Heart left ventricle (tissue), 16 donors: ENCODE measurements at regions not wholly inside any gene's neighbourhood (a gene's known extent, or its start where the extent isn't known, plus 50 kb on each side); places are given as distances from the start of the nearest gene placed in this dataset.

Experiments
- ATAC-seq, 4 donors: fragments of 200-7000 bp; cut with Tn5 transposase; one replicate each; pipeline ENCODE4 v1.9.1; 2020 to 2022; ENCODE audit warnings: moderate library complexity in 4 of 4, mild to moderate bottlenecking in 3 of 4, moderate number of reproducible peaks in 1 of 4
- DNase-seq, 5 donors: peaks; one replicate each; pipeline ENCODE4 v3.0.0-alpha.2; 2020
- H3K27ac ChIP-seq, 12 donors: fragments of 200-600 bp; sonication (generic) in 4 of 12; one replicate each; pipeline versions ENCODE4 v1.5.0 to v1.8.0; 2016 to 2022; ENCODE audit warnings: mild to moderate bottlenecking in 2 of 12
- H3K27me3 ChIP-seq, 9 donors: fragments of 200-600 bp; sonication (generic) in 2 of 9; one replicate each; pipeline versions ENCODE4 v1.5.1 to v1.8.0; 2016 to 2022; ENCODE audit warnings: mild to moderate bottlenecking in 3 of 9
- H3K36me3 ChIP-seq, 9 donors: fragments of 200-600 bp; sonication (generic) in 2 of 9; one replicate each; pipeline versions ENCODE4 v1.5.0 to v1.8.0; 2018 to 2022; ENCODE audit warnings: mild to moderate bottlenecking in 2 of 9
- H3K4me1 ChIP-seq, 12 donors: fragments of 200-600 bp; sonication (generic) in 4 of 12; one replicate each; pipeline versions ENCODE4 v1.5.0 to v1.8.0; 2016 to 2022; ENCODE audit warnings: mild to moderate bottlenecking in 3 of 12
- H3K4me3 ChIP-seq, 12 donors: fragments of 200-600 bp; sonication (generic) in 4 of 12; one replicate each; pipeline versions ENCODE4 v1.5.0 to v1.8.0; 2017 to 2022; ENCODE audit warnings: mild to moderate bottlenecking in 9 of 12, moderate library complexity in 4 of 12
- H3K9me3 ChIP-seq, 12 donors: fragments of 200-600 bp; sonication (generic) in 4 of 12; one replicate each; pipeline versions ENCODE4 v1.5.0 to v1.8.0; 2016 to 2022; ENCODE audit warnings: mild to moderate bottlenecking in 1 of 12
- POLR2A ChIP-seq, 2 donors: fragments of 450-650 bp; IDR thresholded peaks; one replicate each; pipeline ENCODE4 v1.6.1; 2017; ENCODE audit warnings: antibody characterized with exemption in 2 of 2, mild to moderate bottlenecking in 2 of 2, moderate library complexity in 2 of 2
- WGBS, 4 donors: extraction: QIAGEN DNeasy Blood & Tissue Kit in 2 of 4; methylation state at CpG; one replicate each; pipeline versions ENCODE4 v1.1.5 to v1.1.7; 2013 to 2018; 5-methylcytosine and 5-hydroxymethylcytosine counted together
- intact Hi-C, 10 donors: fragments of 100-400 bp; cut with DNase I; formaldehyde crosslinking; loops; one replicate each; pipeline versions ENCODE4 v1.11.1 to v1.14.2; 2022
- TF ChIP-seq, protein P1 (sequence below), 12 donors: fragments of 200-600 bp; sonication (generic) in 4 of 12; IDR thresholded peaks; one replicate each; pipeline versions ENCODE4 v1.5.0 to v1.8.0; 2018 to 2022; ENCODE audit warnings: antibody characterized with exemption in 12 of 12, mild to moderate bottlenecking in 5 of 12
- donor health status: ischemic (EF 13 %, LVEDD 7.1; RV severe dilation, severe dysfunction).
- donor health status: healthy with polysubstance abuse.
- donor health status: DM: no; HTN: yes; CAD: no.
- donor health status: DM: no; HTN: no; CAD: no.
- donor health status: ischemic (EF 25% LVEDD 6.9; RV normal size, moderate dysfunction).
- donor health status: ischemic (EF 25% LVEDD 5.7; RV mildly dilated, moderate dysfunction).
- donor health status: healthy.
- donor health status: DM: yes; HTN: yes; CAD: no.
- donor health status: ischemic (EF 35%, LVEDD 5.7; RV mildly dilated, moderate dysfunction).
- donor health status: nonischemic (EF 11% LVEDD 7.7; RV severe dilation, severe dysfunction).
- donor health status: DM: yes; HTN: yes; CAD: no.
- donor health status: PGD.
- donor health status: ischemic (EF 29% LVEDD 5.4; RV normal size, mild dysfunction).
- donor health status: nonischemic (EF 23%, LVEDD 6.1; RV moderate dilation, normal function).

- no peak for ATAC-seq
- TF ChIP-seq, protein P1, sequence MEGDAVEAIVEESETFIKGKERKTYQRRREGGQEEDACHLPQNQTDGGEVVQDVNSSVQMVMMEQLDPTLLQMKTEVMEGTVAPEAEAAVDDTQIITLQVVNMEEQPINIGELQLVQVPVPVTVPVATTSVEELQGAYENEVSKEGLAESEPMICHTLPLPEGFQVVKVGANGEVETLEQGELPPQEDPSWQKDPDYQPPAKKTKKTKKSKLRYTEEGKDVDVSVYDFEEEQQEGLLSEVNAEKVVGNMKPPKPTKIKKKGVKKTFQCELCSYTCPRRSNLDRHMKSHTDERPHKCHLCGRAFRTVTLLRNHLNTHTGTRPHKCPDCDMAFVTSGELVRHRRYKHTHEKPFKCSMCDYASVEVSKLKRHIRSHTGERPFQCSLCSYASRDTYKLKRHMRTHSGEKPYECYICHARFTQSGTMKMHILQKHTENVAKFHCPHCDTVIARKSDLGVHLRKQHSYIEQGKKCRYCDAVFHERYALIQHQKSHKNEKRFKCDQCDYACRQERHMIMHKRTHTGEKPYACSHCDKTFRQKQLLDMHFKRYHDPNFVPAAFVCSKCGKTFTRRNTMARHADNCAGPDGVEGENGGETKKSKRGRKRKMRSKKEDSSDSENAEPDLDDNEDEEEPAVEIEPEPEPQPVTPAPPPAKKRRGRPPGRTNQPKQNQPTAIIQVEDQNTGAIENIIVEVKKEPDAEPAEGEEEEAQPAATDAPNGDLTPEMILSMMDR (IDR thresholded peaks at IDR 0.05), result no peak
- TF ChIP-seq POLR2A (IDR thresholded peaks at IDR 0.05), result no peak
- WGBS, 4 donors, result 66 to 70% (median 68%) methylated on average over 10 of the region's 10 CpGs
- intact Hi-C loops, result no loop called here
- Histone ChIP-seq H3K9me3 (no peaks in the 10 kb centered on the region), H3K27ac (no peak overlapping the region), H3K27me3 (no peaks in the 10 kb centered on the region), H3K4me3 (no peak overlapping the region), H3K36me3 (no peaks in the 10 kb centered on the region), H3K4me1 (no peaks in the 10 kb centered on the region)
- no peak for DNase-seq
These were observed 89.9 kb upstream of the PRR23E start for GRCh38 chr3:127103080-127103479.

DNA sequence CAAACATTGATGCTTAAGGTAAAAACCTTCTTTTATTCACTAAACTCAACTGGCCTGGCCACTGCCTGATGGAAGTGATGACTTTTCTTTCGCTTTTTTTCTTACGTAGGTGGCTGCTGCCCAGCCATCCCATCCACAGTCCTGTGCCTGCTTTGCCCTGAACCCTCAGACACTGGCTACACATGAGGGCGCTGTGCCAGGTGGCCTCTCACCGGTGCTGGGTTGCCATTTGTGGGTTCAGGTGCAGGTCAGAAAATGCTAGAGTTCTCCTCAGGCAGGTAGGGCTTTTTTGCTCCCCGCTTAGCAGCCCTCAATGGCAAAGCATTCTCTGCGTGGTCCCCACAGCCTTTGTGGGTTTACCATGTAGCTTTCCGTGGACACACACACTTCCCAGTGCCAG, 88.3 kb upstream of the PRR23E start:
- ATAC-seq, result no peak
- H3K27me3 ChIP-seq, result no peaks in the 10 kb centered on the region
- 82 to 88% (median 82%) methylated on average over 7 of the region's 7 CpGs for WGBS, 4 donors
- no peaks in the 10 kb centered on the region for H3K36me3 ChIP-seq
- TF ChIP-seq, protein P1 (IDR thresholded peaks at IDR 0.05), result no peak
- TF ChIP-seq POLR2A (IDR thresholded peaks at IDR 0.05), result no peak
- H3K4me1 ChIP-seq, result no peaks in the 10 kb centered on the region
- H3K4me3 ChIP-seq, result no peak overlapping the region
- no peaks in the 10 kb centered on the region for H3K9me3 ChIP-seq
- no peak overlapping the region for H3K27ac ChIP-seq
- no peak for DNase-seq
- intact Hi-C loops, result no loop called here

DNA sequence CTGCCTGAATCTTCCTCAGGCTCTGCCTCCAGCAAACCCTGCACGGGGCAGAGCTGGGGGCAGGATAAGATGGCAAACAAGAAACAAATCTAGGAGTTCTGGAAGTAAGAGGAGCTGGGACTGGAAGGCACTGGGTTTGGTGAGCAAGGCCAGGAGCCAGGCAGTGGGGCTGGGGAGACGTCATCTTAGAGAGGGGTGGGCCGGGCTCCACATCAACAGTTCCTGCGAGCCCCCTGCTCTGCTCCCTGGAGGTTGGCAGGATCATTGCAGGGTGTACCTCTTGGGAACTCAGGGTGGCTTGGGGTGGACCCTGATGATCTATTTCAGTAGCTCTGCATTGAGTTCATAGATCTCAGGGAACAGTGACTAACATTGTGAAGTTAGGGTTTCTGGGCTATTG, 87.3 kb upstream of the PRR23E start:
- ATAC-seq, result no peak
- Histone ChIP-seq H3K27ac (no peak overlapping the region), H3K36me3 (no peaks in the 10 kb centered on the region), H3K9me3 (no peaks in the 10 kb centered on the region), H3K4me3 (no peak overlapping the region), H3K27me3 (no peaks in the 10 kb centered on the region), H3K4me1 (no peaks in the 10 kb centered on the region)
- 67 to 86% (median 73%) methylated on average over 4 of the region's 4 CpGs for WGBS, 4 donors
- DNase-seq, result no peak
- no peak for TF ChIP-seq POLR2A (IDR thresholded peaks at IDR 0.05)
- intact Hi-C loops, result no loop called here

- ATAC-seq, result no peak
- Histone ChIP-seq H3K4me1 (no peaks in the 10 kb centered on the region), H3K27me3 (no peaks in the 10 kb centered on the region), H3K36me3 (no peaks in the 10 kb centered on the region), H3K4me3 (no peak overlapping the region), H3K27ac (no peak overlapping the region), H3K9me3 (peaks cover 0 to 4% (median 0%) of the 10 kb centered on the region in 12 donors)
- no peak for DNase-seq
- TF ChIP-seq POLR2A (IDR thresholded peaks at IDR 0.05), result no peak
- TF ChIP-seq, protein P1 (IDR thresholded peaks at IDR 0.05), result no peak
- WGBS, 4 donors, result 82 to 87% (median 84%) methylated on average over 6 to 7 of the region's 7 CpGs
- intact Hi-C loops, result no loop called here
These were observed 86.9 kb upstream of the PRR23E start for GRCh38 chr3:127106053-127106452.

- 78 to 88% (median 80%) methylated on average over 9 of the region's 9 CpGs for WGBS, 4 donors
- ATAC-seq (no peak), DNase-seq (no peak)
- no peak overlapping the region for H3K27ac ChIP-seq
- TF ChIP-seq POLR2A (IDR thresholded peaks at IDR 0.05), result no peak
- TF ChIP-seq, protein P1 (IDR thresholded peaks at IDR 0.05), result no peak
- no peaks in the 10 kb centered on the region for H3K36me3 ChIP-seq
- H3K4me1 ChIP-seq, result no peaks in the 10 kb centered on the region
- no peak overlapping the region for H3K4me3 ChIP-seq
- no peaks in the 10 kb centered on the region for H3K27me3 ChIP-seq
- peaks cover 0 to 8% (median under 1%) of the 10 kb centered on the region in 12 donors for H3K9me3 ChIP-seq
- intact Hi-C loops, result no loop called here
These were observed 86.5 kb upstream of the PRR23E start for GRCh38 chr3:127106456-127106855.
